ENCODE measurements at regions not wholly inside any gene's neighbourhood (a gene's known extent, or its start where the extent isn't known, plus 50 kb on each side); places are given as distances from the start of the nearest gene placed in this dataset.

DNA sequence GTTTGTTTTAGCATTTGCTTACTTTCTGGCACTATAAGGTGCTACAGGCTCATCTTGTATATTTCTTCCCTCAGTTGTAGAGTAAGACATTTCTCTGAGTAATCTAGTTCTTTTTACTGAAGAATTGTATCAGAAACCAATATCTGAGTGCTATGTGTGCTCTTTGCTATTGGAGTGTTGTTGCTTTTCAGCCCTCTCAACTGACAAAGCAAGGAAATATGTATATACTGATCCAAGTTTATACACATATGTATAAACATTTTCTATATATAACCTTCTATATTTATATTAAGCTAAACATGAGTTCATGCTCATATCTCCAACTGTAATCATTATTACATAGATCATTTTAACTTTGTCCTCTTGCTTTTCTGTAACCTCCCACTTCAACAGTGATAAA lies 405.7 kb downstream of the RFPL4B start:
- Histone ChIP-seq H3K27me3 (ENCODE audit: control insufficient read depth, insufficient read depth, low read length) (no peaks in the 10 kb centered on the region), H3K4me3 (ENCODE audit: low read depth in 2 of 2, low read length in 2 of 2) (no peak overlapping the region), H3K4me1 (ENCODE audit: control insufficient read depth, insufficient read depth, low read length) (no peaks in the 10 kb centered on the region; the same call in 1 of the 2 replicates), H3K27ac (ENCODE audit: low read length) (no peak overlapping the region), H3K9me3 (ENCODE audit: control insufficient read depth, insufficient read depth, low read depth, low read length) (peaks cover 6% of the 10 kb centered on the region; the same call in 1 of the 2 replicates), H3K36me3 (ENCODE audit: control insufficient read depth, insufficient read depth, low read length) (no peaks in the 10 kb centered on the region)
- no peak for TF ChIP-seq SIN3A (IDR thresholded peaks at IDR 0.05; ENCODE audit: borderline replicate concordance, insufficient read depth, low read depth, low read length)
- TF ChIP-seq, protein P1, sequence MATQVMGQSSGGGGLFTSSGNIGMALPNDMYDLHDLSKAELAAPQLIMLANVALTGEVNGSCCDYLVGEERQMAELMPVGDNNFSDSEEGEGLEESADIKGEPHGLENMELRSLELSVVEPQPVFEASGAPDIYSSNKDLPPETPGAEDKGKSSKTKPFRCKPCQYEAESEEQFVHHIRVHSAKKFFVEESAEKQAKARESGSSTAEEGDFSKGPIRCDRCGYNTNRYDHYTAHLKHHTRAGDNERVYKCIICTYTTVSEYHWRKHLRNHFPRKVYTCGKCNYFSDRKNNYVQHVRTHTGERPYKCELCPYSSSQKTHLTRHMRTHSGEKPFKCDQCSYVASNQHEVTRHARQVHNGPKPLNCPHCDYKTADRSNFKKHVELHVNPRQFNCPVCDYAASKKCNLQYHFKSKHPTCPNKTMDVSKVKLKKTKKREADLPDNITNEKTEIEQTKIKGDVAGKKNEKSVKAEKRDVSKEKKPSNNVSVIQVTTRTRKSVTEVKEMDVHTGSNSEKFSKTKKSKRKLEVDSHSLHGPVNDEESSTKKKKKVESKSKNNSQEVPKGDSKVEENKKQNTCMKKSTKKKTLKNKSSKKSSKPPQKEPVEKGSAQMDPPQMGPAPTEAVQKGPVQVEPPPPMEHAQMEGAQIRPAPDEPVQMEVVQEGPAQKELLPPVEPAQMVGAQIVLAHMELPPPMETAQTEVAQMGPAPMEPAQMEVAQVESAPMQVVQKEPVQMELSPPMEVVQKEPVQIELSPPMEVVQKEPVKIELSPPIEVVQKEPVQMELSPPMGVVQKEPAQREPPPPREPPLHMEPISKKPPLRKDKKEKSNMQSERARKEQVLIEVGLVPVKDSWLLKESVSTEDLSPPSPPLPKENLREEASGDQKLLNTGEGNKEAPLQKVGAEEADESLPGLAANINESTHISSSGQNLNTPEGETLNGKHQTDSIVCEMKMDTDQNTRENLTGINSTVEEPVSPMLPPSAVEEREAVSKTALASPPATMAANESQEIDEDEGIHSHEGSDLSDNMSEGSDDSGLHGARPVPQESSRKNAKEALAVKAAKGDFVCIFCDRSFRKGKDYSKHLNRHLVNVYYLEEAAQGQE (IDR thresholded peaks at IDR 0.05; ENCODE audit: insufficient read depth in 1 of 2, low read depth in 2 of 2, low read length in 1 of 2): no peak
- no peak for TF ChIP-seq TCF7L2 (IDR thresholded peaks at IDR 0.05; ENCODE audit: low read depth, low read length)
- TF ChIP-seq, protein P2, sequence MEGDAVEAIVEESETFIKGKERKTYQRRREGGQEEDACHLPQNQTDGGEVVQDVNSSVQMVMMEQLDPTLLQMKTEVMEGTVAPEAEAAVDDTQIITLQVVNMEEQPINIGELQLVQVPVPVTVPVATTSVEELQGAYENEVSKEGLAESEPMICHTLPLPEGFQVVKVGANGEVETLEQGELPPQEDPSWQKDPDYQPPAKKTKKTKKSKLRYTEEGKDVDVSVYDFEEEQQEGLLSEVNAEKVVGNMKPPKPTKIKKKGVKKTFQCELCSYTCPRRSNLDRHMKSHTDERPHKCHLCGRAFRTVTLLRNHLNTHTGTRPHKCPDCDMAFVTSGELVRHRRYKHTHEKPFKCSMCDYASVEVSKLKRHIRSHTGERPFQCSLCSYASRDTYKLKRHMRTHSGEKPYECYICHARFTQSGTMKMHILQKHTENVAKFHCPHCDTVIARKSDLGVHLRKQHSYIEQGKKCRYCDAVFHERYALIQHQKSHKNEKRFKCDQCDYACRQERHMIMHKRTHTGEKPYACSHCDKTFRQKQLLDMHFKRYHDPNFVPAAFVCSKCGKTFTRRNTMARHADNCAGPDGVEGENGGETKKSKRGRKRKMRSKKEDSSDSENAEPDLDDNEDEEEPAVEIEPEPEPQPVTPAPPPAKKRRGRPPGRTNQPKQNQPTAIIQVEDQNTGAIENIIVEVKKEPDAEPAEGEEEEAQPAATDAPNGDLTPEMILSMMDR (IDR thresholded peaks at IDR 0.05): no peak
- TF ChIP-seq POLR2AphosphoS5 (IDR thresholded peaks at IDR 0.05; ENCODE audit: low read depth, low read length): no peak
- CTCF ChIA-PET: no interaction called here
- POLR2A ChIA-PET: no interaction called here
- BruUV-seq (replicated peaks): no TSS peak
- intact Hi-C loops (cut with micrococcal nuclease; ENCODE audit: unreplicated experiment) (no loop called here), in situ Hi-C loops (cut with HindIII; ENCODE audit: low pct_unique_long_range_greater_than_20kb, low sequenced_read_pairs) (no loop called here)
- DNase-seq (ENCODE audit: low read depth, low spot score) (no peak), ATAC-seq (no peak)

DNA sequence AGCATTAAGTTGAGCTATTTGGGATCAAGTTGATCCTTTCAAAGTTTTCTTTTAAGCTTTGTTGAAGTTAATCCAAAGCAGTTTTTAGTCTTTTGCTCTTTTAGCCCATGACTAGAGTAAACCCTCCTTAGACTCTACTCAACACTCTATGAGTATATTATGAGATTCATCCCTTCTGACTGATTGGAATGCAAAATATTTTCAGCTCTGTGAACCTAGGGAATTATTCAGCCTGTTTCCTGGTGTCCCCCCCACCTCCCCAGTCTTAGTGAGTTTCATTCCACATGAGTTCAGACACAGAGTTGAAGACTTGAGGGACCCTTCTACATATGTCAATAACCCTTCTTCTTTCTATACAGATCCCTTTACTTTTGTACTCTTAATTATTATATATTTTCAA lies 413.7 kb downstream of the RFPL4B start:
- Histone ChIP-seq H3K4me1 (ENCODE audit: control insufficient read depth, insufficient read depth, low read length) (no peaks in the 10 kb centered on the region), H3K9me3 (ENCODE audit: control insufficient read depth, insufficient read depth, low read depth, low read length) (peaks cover 21% of the 10 kb centered on the region; the same call in 1 of the 2 replicates), H3K27me3 (ENCODE audit: control insufficient read depth, insufficient read depth, low read length) (no peaks in the 10 kb centered on the region), H3K4me3 (ENCODE audit: low read depth in 2 of 2, low read length in 2 of 2) (no peak overlapping the region), H3K36me3 (ENCODE audit: control insufficient read depth, insufficient read depth, low read length) (no peaks in the 10 kb centered on the region), H3K27ac (ENCODE audit: low read length) (no peak overlapping the region)
- CTCF ChIA-PET: interaction anchor here (0.5 kb wide), 1 partner anchor 40 kb away, joined by 3 read pairs; no protein-coding TSS in a partner anchor
- POLR2A ChIA-PET: no interaction called here
- no TSS peak for BruUV-seq (replicated peaks)
- TF ChIP-seq TCF7L2 (IDR thresholded peaks at IDR 0.05; ENCODE audit: low read depth, low read length) (no peak), SIN3A (IDR thresholded peaks at IDR 0.05; ENCODE audit: borderline replicate concordance, insufficient read depth, low read depth, low read length) (no peak), POLR2AphosphoS5 (IDR thresholded peaks at IDR 0.05; ENCODE audit: low read depth, low read length) (no peak)
- TF ChIP-seq, protein P1 (IDR thresholded peaks at IDR 0.05; ENCODE audit: insufficient read depth in 1 of 2, low read depth in 2 of 2, low read length in 1 of 2): no peak
- TF ChIP-seq, protein P2 (IDR thresholded peaks at IDR 0.05): no peak
- DNase-seq (ENCODE audit: low read depth, low spot score): no peak
- ATAC-seq: no peak
- intact Hi-C loops (cut with micrococcal nuclease; ENCODE audit: unreplicated experiment): no loop called here
- in situ Hi-C loops (cut with HindIII; ENCODE audit: low pct_unique_long_range_greater_than_20kb, low sequenced_read_pairs): no loop called here
